HepG2 (cell line): ENCODE measurements at regions not wholly inside any gene's neighbourhood (a gene's known extent, or its start where the extent isn't known, plus 50 kb on each side); places are given as distances from the start of the nearest gene placed in this dataset.

Experiments
- ATAC-seq: fragments of 200-7000 bp; cut with Tn5 transposase; 3 replicates; pipeline ENCODE4 v1.9.1; 2020; ENCODE audit warnings: mild to moderate bottlenecking, moderate library complexity
- BruUV-seq: library from RNA; stranded (reverse); fragments of 400-500 nt; replicated peaks from 2 replicates; lab custom pipeline; 2021; lab: Mats Ljungman, UMichigan
- CTCF ChIA-PET: fragments of 300-600 bp; formaldehyde crosslinking; extraction: SDS; loops from one replicate; lab custom pipeline; 2021; ENCODE audit warnings: low total read pairs, inconsistent platforms, low intra/inter-chr PET ratio; lab: Yijun Ruan, JAX
- POLR2A ChIA-PET: fragments of 350-600 bp; sonication (Branson Sonifier 250); formaldehyde crosslinking; loops from one replicate; lab custom pipeline; 2020; ENCODE audit warnings: antibody characterized with exemption, inconsistent platforms; lab: Yijun Ruan, JAX
- DNase-seq: peaks from one replicate; pipeline ENCODE4 v3.0.0-alpha.2; 2015; ENCODE audit warnings: low spot score
- FAIRE-seq: peaks from 3 replicates; lab custom pipeline; 2011; peaks lifted over from hg19 to GRCh38; lab: Jason Lieb, UNC
- H2AFZ ChIP-seq: one replicate; pipeline ENCODE4 v1.6.1; 2011; ENCODE audit warnings: low read length, inconsistent platforms
- H3K27ac ChIP-seq: fragments of 300-600 bp; 3 replicates; pipeline ENCODE4 v1.8.0; 2011; ENCODE audit warnings: mixed run types, mild to moderate bottlenecking, mixed read lengths, low read length, inconsistent platforms; ENCODE audit not compliant: insufficient read depth; ENCODE audit errors: extremely low read length
- H3K27me3 ChIP-seq, 2 experiments: fragments of 200-600 bp in 1 of 2; 2 replicates in 1 of 2; 3 replicates in 1 of 2; pipeline versions ENCODE4 v1.6.0 to v1.8.0; 2011; ENCODE audit warnings: low read length in 2 of 2, mild to moderate bottlenecking in 2 of 2, moderate library complexity in 2 of 2, inconsistent platforms in 1 of 2; ENCODE audit not compliant: insufficient read depth in 2 of 2, control insufficient read depth in 1 of 2
- H3K36me3 ChIP-seq, 2 experiments: fragments of 200-600 bp in 1 of 2; replicated peaks in 1 of 2; 2 replicates in 1 of 2; 3 replicates in 1 of 2; pipeline versions ENCODE4 v1.5.1 to v1.8.0; 2011; ENCODE audit warnings: low read length in 2 of 2, inconsistent platforms in 1 of 2; ENCODE audit not compliant: insufficient read depth in 2 of 2, control insufficient read depth in 1 of 2
- H3K4me1 ChIP-seq: 2 replicates; pipeline ENCODE4 v1.5.1; 2012; ENCODE audit warnings: low read length, inconsistent platforms; ENCODE audit not compliant: insufficient read depth
- H3K4me2 ChIP-seq: 2 replicates; pipeline ENCODE4 v1.6.0; 2011; ENCODE audit warnings: low read depth, low read length, inconsistent platforms
- H3K4me3 ChIP-seq, 3 experiments: fragments of 200-600 bp in 1 of 3; sonication (generic), shearing (Covaris generic) in 1 of 3; replicated peaks in 1 of 3; 2 replicates each; pipeline ENCODE4 v1.5.1; 2011 to 2016; ENCODE audit warnings: low read length in 3 of 3, inconsistent platforms in 2 of 3, low read depth in 2 of 3, mild to moderate bottlenecking in 2 of 3, control low read depth in 1 of 3, mixed read lengths in 1 of 3; ENCODE audit not compliant: insufficient read depth in 1 of 3
- H3K79me2 ChIP-seq: one replicate; pipeline ENCODE4 v1.6.1; 2011; ENCODE audit warnings: low read length, inconsistent platforms; ENCODE audit not compliant: insufficient read depth
- H3K9ac ChIP-seq: 2 replicates; pipeline ENCODE4 v1.6.0; 2011; ENCODE audit warnings: mild to moderate bottlenecking, low read depth, low read length, inconsistent platforms; ENCODE audit not compliant: insufficient read depth
- H3K9me3 ChIP-seq: 2 replicates; pipeline ENCODE4 v1.5.1; 2012; ENCODE audit warnings: mild to moderate bottlenecking, low read length
- H4K20me1 ChIP-seq: 2 replicates; pipeline ENCODE4 v1.6.0; 2011; ENCODE audit warnings: inconsistent platforms, mild to moderate bottlenecking, low read length, moderate library complexity; ENCODE audit not compliant: insufficient read depth
- ARHGAP35 ChIP-seq: sonication (generic); formaldehyde crosslinking; IDR thresholded peaks from 2 replicates; pipeline ENCODE4 v1.9.0; 2022; ENCODE audit warnings: mild to moderate bottlenecking, inconsistent platforms, moderate library complexity, missing genetic modification reagents, borderline replicate concordance
- ATRX ChIP-seq: sonication (generic); formaldehyde crosslinking; IDR thresholded peaks from 2 replicates; pipeline ENCODE4 v1.4.0; 2020; ENCODE audit warnings: missing genetic modification reagents, borderline replicate concordance
- CC2D1A ChIP-seq: sonication (generic); formaldehyde crosslinking; IDR thresholded peaks from 2 replicates; pipeline ENCODE4 v1.8.1; 2023; ENCODE audit warnings: mild to moderate bottlenecking, missing genetic modification reagents
- FIP1L1 ChIP-seq: fragments of 200-400 bp; formaldehyde crosslinking; IDR thresholded peaks from 2 replicates; pipeline ENCODE4 v1.6.1; 2018; ENCODE audit warnings: low read depth, mild to moderate bottlenecking, low read length, moderate library complexity, borderline replicate concordance; ENCODE audit not compliant: insufficient read depth
- HHEX ChIP-seq: IDR thresholded peaks from 2 replicates; pipeline ENCODE4 v1.6.1; 2016; ENCODE audit warnings: control low read depth
- HNRNPL ChIP-seq: fragments of 200-400 bp; formaldehyde crosslinking; IDR thresholded peaks from 2 replicates; pipeline ENCODE4 v1.6.1; 2017; ENCODE audit warnings: mild to moderate bottlenecking, low read depth, low read length
- MYNN ChIP-seq: sonication (generic); formaldehyde crosslinking; IDR thresholded peaks from 2 replicates; pipeline ENCODE4 v1.4.0; 2020; ENCODE audit warnings: mild to moderate bottlenecking, low read depth, missing genetic modification reagents
- PBX2 ChIP-seq: IDR thresholded peaks from 2 replicates; pipeline ENCODE4 v1.6.1; 2016; ENCODE audit warnings: control low read depth
- PTBP1 ChIP-seq: fragments of 200-400 bp; formaldehyde crosslinking; IDR thresholded peaks from 2 replicates; pipeline ENCODE4 v1.6.1; 2018; ENCODE audit warnings: low read length, low read depth; ENCODE audit not compliant: poor library complexity, severe bottlenecking
- SIX4 ChIP-seq: sonication (generic); formaldehyde crosslinking; IDR thresholded peaks from 2 replicates; pipeline ENCODE4 v1.4.0; 2020; ENCODE audit warnings: missing genetic modification reagents
- SRSF9 ChIP-seq: fragments of 200-400 bp; formaldehyde crosslinking; IDR thresholded peaks from 2 replicates; pipeline ENCODE4 v1.6.1; 2018; ENCODE audit warnings: borderline replicate concordance, mild to moderate bottlenecking, low read depth, low read length; ENCODE audit not compliant: insufficient read depth, poor library complexity, severe bottlenecking
- ZNF335 ChIP-seq: sonication (generic); formaldehyde crosslinking; IDR thresholded peaks from 2 replicates; pipeline ENCODE4 v1.4.0; 2020; ENCODE audit warnings: missing genetic modification reagents
- WGBS: methylation state at CpG from one replicate; pipeline ENCODE4 v1.1.6; 2017; ENCODE audit warnings: low lambda C conversion rate; 5-methylcytosine and 5-hydroxymethylcytosine counted together
- in situ Hi-C: cut with HindIII; loops from 2 replicates; pipeline ENCODE4 v1.10.0; 2017; ENCODE audit warnings: low pct_unique_long_range_greater_than_20kb; ENCODE audit not compliant: extremely low pct_ligation_motif_present
- intact Hi-C: fragments of 100-400 bp; cut with micrococcal nuclease; formaldehyde crosslinking; loops from one replicate; pipeline ENCODE4 v1.10.0; 2022; ENCODE audit not compliant: unreplicated experiment
- TF ChIP-seq, protein P1 (sequence below): sonication (generic); formaldehyde crosslinking; IDR thresholded peaks from 2 replicates; pipeline ENCODE4 v1.5.0; 2020; ENCODE audit warnings: missing genetic modification reagents
- TF ChIP-seq, protein P2 (sequence below): sonication (generic); formaldehyde crosslinking; IDR thresholded peaks from 2 replicates; pipeline ENCODE4 v1.8.0; 2022; ENCODE audit warnings: mild to moderate bottlenecking, missing genetic modification reagents, moderate library complexity

DNA sequence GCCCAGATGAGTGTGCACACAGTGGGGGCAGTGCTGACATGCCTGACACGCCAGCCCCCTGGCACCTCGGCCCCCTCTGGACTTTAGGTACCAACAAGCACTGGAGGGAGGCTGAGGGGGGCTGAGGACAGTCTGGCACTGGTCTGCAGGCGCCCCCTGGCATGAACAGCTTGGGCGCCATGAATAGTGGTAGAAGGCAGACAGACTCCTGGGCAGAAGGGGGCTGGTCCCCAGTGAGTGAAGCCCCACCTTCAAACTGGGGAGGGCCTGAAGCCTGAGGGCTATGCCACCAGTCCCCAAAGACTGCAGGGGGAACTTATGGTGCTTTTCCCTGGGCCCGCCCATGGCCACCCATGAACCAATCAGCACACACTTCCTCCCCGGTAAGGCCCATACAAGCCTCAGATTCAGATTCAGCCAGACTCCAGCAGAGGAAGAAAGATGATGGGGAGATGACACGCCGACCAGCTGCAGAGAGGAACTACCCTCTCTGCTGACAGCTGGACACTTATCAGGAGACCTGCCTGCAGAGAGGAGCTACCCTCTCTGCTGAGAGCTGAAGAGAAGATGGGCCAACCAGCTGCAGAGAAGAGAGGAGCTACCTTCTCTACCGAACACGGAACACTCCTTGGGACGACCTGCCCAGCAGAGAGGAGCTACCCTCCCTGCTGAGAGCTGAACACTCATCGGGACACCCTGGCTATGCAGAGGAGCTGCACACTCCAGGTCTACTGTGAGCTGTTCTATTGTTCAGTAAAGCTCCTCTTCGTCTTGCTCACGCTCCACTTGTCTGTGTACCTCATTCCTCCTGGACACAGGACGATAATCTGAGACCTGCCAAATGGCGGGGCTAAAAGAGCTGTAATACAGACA lies 324.5 kb downstream of the PCNX1 start:
- intact Hi-C loops (no loop called here), in situ Hi-C loops (no loop called here)
- POLR2A ChIA-PET: no interaction called here
- FAIRE-seq (no peak), DNase-seq (no peak), ATAC-seq (peak; percentile 55)
- H2AFZ ChIP-seq: no peak overlapping the region
- TF ChIP-seq HNRNPL (peak; percentile 55; the same call in 1 of the 2 replicates), FIP1L1 (no peak)
- no TSS peak for BruUV-seq
- H3K9ac ChIP-seq: no peak overlapping the region
- no peaks in the 10 kb centered on the region for H4K20me1 ChIP-seq
- no peaks in the 10 kb centered on the region for H3K79me2 ChIP-seq
- WGBS: 48% methylated on average over 10 of the region's 16 CpGs
- CTCF ChIA-PET: no interaction called here
- 0 out of 5 replicates have a peak, but pooled peaks cover 0 to 3% of the 10 kb centered on the region in 2 experiments for H3K27me3 ChIP-seq
- no peak overlapping the region for H3K27ac ChIP-seq
- peak overlapping the region; percentile 47; the same call in 1 of the 2 replicates for H3K4me2 ChIP-seq
- H3K4me3 ChIP-seq: peak overlapping the region in 1 of 3 experiments; percentile 12; a peak in 1 of 6 replicates
- H3K9me3 ChIP-seq: no peaks in the 10 kb centered on the region
- peaks cover 27% of the 10 kb centered on the region for H3K4me1 ChIP-seq
- H3K36me3 ChIP-seq: no peaks in the 10 kb centered on the region

- Histone ChIP-seq H2AFZ (no peak overlapping the region), H3K27ac (no peak overlapping the region), H3K9me3 (no peaks in the 10 kb centered on the region), H3K4me2 (peak overlapping the region; percentile 47; the same call in 1 of the 2 replicates), H3K4me3 (0 out of 6 replicates have a peak overlapping the region, but pooled peaks of 1 of the 3 experiments have one; percentile 12), H3K9ac (no peak overlapping the region), H3K4me1 (peaks cover 27% of the 10 kb centered on the region), H3K27me3 (0 out of 5 replicates have a peak, but pooled peaks cover 0 to 3% of the 10 kb centered on the region in 2 experiments), H3K36me3 (no peaks in the 10 kb centered on the region), H4K20me1 (no peaks in the 10 kb centered on the region), H3K79me2 (no peaks in the 10 kb centered on the region)
- DNase-seq (no peak), FAIRE-seq (no peak), ATAC-seq (no peak; the same call in 2 of the 3 replicates)
- in situ Hi-C loops: no loop called here
- intact Hi-C loops: no loop called here
- 40% methylated on average over 3 of the region's 12 CpGs for WGBS
- no TSS peak for BruUV-seq
- ChIA-PET POLR2A (no interaction called here), CTCF (no interaction called here)
- TF ChIP-seq PTBP1 (no peak), SIX4 (CRISPR knock-in tag) (no peak), ARHGAP35 (CRISPR knock-in tag) (no peak), HHEX (CRISPR knock-in tag) (no peak), MYNN (no peak), ATRX (CRISPR knock-in tag) (no peak), CC2D1A (CRISPR knock-in tag) (no peak), SRSF9 (no peak), PBX2 (CRISPR knock-in tag) (no peak), ZNF335 (no peak)
- TF ChIP-seq, protein P1, sequence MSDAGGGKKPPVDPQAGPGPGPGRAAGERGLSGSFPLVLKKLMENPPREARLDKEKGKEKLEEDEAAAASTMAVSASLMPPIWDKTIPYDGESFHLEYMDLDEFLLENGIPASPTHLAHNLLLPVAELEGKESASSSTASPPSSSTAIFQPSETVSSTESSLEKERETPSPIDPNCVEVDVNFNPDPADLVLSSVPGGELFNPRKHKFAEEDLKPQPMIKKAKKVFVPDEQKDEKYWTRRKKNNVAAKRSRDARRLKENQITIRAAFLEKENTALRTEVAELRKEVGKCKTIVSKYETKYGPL (CRISPR knock-in tag): no peak
- TF ChIP-seq, protein P2, sequence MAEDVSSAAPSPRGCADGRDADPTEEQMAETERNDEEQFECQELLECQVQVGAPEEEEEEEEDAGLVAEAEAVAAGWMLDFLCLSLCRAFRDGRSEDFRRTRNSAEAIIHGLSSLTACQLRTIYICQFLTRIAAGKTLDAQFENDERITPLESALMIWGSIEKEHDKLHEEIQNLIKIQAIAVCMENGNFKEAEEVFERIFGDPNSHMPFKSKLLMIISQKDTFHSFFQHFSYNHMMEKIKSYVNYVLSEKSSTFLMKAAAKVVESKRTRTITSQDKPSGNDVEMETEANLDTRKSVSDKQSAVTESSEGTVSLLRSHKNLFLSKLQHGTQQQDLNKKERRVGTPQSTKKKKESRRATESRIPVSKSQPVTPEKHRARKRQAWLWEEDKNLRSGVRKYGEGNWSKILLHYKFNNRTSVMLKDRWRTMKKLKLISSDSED (CRISPR knock-in tag): no peak
Measured at GRCh38 chr14:71232506-71232905, 325.2 kb downstream of the PCNX1 start.
